Karpas-422 (cell line): ENCODE measurements at regions not wholly inside any gene's neighbourhood (a gene's known extent, or its start where the extent isn't known, plus 50 kb on each side); places are given as distances from the start of the nearest gene placed in this dataset.

ENCODE experiments used
- DNase-seq: peaks from one replicate; pipeline ENCODE4 v3.0.0-alpha.2; 2015
- H2AFZ ChIP-seq: fragments of 200-600 bp; sonication (generic); 2 replicates; pipeline ENCODE4 v1.6.1; 2014; ENCODE audit warnings: antibody characterized with exemption, low read length, mixed read lengths
- H3K27ac ChIP-seq: fragments of 200-600 bp; sonication (generic); 2 replicates; pipeline ENCODE4 v1.5.1; 2014; ENCODE audit warnings: mild to moderate bottlenecking, low read length, moderate library complexity
- H3K27me3 ChIP-seq: fragments of 200-600 bp; sonication (generic); 2 replicates; pipeline ENCODE4 v1.6.1; 2014; ENCODE audit warnings: low read length, mixed read lengths
- H3K36me3 ChIP-seq: fragments of 200-600 bp; sonication (generic); 2 replicates; pipeline ENCODE4 v1.6.1; 2014; ENCODE audit warnings: low read length, mixed read lengths; ENCODE audit not compliant: insufficient read depth
- H3K4me1 ChIP-seq: fragments of 200-600 bp; sonication (generic); 2 replicates; pipeline ENCODE4 v1.6.1; 2014; ENCODE audit warnings: mild to moderate bottlenecking, low read length, mixed read lengths
- H3K4me2 ChIP-seq: fragments of 200-600 bp; sonication (generic); 2 replicates; pipeline ENCODE4 v1.6.1; 2014; ENCODE audit warnings: low read length, low read depth, mild to moderate bottlenecking; ENCODE audit not compliant: poor library complexity, severe bottlenecking
- H3K4me3 ChIP-seq: fragments of 200-600 bp; sonication (generic); 2 replicates; pipeline ENCODE4 v1.5.1; 2014; ENCODE audit warnings: mild to moderate bottlenecking, antibody characterized with exemption, low read length, mixed read lengths
- H3K79me2 ChIP-seq: fragments of 200-600 bp; sonication (generic); 2 replicates; pipeline ENCODE4 v1.6.1; 2014; ENCODE audit warnings: mild to moderate bottlenecking, low read length, mixed read lengths
- H3K9ac ChIP-seq: fragments of 200-600 bp; sonication (generic); 2 replicates; pipeline ENCODE4 v1.6.0; 2014; ENCODE audit warnings: low read length
- H3K9me2 ChIP-seq: fragments of 200-600 bp; sonication (generic), shearing (Covaris generic); replicated peaks from 2 replicates; pipeline ENCODE4 v1.6.0; 2014; ENCODE audit warnings: mild to moderate bottlenecking, low read length, moderate library complexity; ENCODE audit not compliant: insufficient read depth
- H3K9me3 ChIP-seq: fragments of 300-700, 200-600 bp; sonication (generic); 2 replicates; pipeline ENCODE4 v1.6.1; 2014; ENCODE audit warnings: low read length, mixed read lengths
- H4K20me1 ChIP-seq: fragments of 200-600 bp; sonication (generic); 2 replicates; pipeline ENCODE4 v1.6.1; 2014; ENCODE audit warnings: mild to moderate bottlenecking, antibody characterized with exemption, low read length, low read depth; ENCODE audit not compliant: insufficient read depth

DNA sequence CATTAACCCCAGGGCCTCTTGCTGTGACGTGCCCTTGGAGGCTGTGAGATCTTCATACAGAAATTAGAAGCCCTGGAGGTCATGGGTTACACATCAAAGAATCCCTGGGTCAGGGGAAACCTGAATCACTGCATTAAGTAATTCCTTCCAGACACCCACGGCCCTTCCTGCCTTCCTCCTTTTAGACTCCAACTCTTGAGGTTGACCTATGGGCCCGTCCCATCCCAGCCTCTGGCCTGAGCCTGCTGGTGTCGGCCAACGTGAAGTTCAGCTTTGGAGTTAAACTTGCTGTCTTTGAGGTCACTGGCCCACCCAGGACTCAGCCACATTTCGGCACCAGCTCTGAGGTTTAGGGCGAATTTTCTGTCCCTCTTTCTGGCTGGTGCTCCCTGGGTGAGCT, 198.3 kb downstream of the ACKR3 start:
- Histone ChIP-seq H3K9me2 (no peaks in the 10 kb centered on the region), H3K27me3 (no peaks in the 10 kb centered on the region), H3K4me1 (no peaks in the 10 kb centered on the region), H3K9me3 (no peaks in the 10 kb centered on the region), H3K9ac (no peak overlapping the region), H3K79me2 (no peaks in the 10 kb centered on the region), H3K4me2 (no peak overlapping the region), H4K20me1 (no peaks in the 10 kb centered on the region), H3K27ac (no peak overlapping the region), H3K4me3 (no peak overlapping the region), H2AFZ (no peak overlapping the region), H3K36me3 (no peaks in the 10 kb centered on the region)
- no peak for DNase-seq

DNA sequence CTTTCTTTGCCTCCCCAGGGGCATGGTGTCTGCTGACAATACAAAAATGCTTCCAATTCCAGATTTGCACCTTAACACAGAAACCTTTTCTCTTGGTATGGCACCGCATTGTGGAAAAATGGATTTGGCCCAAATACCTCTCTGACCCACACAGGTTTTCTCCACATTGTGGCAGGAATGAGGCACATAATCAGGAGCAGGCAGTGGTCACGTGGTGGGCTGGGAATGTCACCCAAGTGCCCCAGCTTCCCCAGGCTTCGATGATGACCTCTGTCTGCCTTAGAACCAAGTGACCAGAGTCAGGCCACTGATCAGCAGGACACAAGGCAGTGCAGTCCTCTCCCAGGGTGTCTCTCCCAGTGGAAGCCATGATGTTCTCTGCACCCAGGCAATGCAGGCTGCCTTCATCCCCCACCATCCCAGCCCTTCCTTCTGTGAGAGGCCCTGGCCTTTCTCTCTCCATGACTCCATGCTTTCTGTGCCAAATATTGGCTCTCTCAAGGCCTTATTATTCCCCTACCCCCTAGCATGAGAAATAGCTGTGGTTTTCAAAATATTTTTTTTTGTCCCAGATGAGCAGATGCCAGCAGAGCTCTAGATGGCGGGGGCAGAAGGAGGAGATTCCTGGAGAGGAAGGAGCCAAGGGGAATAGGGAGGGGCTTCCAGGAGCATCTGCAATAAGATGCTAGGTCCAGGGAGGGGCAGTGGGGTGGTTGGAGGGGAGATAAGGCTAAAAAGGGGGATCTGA, 198.9 kb downstream of the ACKR3 start:
- Histone ChIP-seq H3K9ac (no peak overlapping the region), H3K9me3 (no peaks in the 10 kb centered on the region), H3K4me1 (no peaks in the 10 kb centered on the region), H3K9me2 (no peaks in the 10 kb centered on the region), H3K27me3 (no peaks in the 10 kb centered on the region), H2AFZ (no peak overlapping the region), H3K27ac (no peak overlapping the region), H3K79me2 (no peaks in the 10 kb centered on the region), H3K4me2 (no peak overlapping the region), H3K36me3 (no peaks in the 10 kb centered on the region), H3K4me3 (no peak overlapping the region), H4K20me1 (no peaks in the 10 kb centered on the region)
- DNase-seq: no peak

DNA sequence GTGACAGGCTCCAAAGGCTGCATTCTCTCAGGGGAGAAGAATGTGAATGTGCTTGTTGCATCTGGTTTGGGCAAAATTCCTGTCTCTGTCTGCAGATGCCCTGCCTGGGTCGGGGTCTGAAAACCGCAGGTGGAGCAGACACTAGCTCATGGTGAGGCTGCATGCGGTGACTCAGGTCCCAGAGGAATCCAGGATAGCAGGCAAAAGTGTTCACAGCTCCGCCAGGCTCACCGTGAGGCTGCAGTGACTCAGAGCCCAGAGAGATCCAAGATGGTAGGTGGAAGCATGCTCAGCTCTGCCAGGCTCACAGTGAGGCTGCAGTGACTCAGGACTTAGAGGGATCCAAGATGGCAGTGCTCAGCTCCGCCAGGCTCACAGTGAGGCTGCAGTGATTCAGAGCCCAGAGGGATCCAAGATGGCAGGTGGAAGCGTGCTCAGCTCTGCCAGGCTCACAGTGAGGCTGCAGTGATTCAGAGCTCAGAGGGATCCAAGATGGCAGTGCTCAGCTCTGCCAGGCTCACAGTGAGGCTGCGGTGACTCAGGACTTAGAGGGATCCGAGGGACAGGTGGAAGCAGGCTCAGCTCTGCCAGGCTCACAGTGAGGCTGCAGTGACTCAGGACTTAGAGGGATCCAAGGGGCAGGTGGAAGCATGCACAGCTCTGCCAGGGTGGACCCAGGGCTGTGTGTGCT, 200.5 kb downstream of the ACKR3 start:
- Histone ChIP-seq H3K27ac (no peak overlapping the region), H4K20me1 (no peaks in the 10 kb centered on the region), H3K36me3 (no peaks in the 10 kb centered on the region), H3K9me3 (no peaks in the 10 kb centered on the region), H3K27me3 (no peaks in the 10 kb centered on the region), H3K9ac (no peak overlapping the region), H3K4me3 (no peak overlapping the region), H3K4me2 (no peak overlapping the region), H3K4me1 (no peaks in the 10 kb centered on the region), H3K79me2 (no peaks in the 10 kb centered on the region), H2AFZ (no peak overlapping the region), H3K9me2 (no peaks in the 10 kb centered on the region)
- no peak for DNase-seq

DNA sequence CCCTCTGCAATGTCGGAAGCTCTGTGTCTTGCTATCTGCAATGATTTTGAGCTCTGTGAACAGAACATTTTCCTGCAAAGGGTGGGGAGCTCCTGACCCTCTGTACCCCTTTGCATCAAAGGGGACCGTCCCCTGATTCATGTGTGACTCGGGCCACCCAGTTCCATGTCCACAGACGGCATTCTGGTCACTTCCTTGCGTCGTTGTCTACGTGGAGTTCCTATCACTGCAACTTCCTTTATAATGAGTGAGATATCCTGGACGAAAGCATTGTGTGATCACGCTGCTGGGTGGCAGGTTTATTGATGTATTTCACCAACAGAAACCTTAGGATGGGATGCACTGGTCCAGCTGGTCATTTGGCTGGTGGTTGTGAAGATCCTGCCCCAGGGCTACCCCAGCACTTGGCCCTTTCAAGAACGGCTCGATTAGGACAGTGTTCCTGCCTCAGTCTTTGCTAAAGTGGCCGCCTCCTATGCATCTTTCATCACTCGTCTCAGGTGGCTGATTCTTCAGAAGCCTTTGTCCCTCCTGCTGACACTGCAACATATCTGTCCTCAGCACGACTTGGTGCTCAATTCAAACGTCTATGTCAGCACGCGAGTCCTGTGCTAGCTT, 202.7 kb downstream of the ACKR3 start:
- Histone ChIP-seq H3K27ac (no peak overlapping the region), H3K36me3 (no peaks in the 10 kb centered on the region)

DNA sequence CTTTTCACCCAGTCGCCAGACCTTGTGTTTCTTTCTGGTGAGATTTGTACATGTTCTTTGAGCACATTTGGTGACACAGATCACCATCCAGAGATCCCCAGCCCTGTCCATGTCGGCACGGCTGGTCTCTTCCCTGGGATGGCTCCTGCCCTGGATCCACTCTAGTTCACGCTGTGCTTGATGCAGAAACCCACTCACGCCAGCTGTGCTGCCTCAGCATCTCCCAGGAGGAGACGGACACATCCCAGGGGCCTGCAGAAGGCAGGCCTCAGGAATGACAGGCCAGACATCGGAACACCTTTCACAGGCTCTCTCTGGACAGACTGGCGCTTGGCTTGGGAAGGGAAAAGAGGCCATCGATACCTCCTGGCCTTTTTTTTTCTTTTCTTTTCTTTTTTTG, 203.6 kb downstream of the ACKR3 start:
- no peaks in the 10 kb centered on the region for H3K4me1 ChIP-seq
- H3K79me2 ChIP-seq: no peaks in the 10 kb centered on the region
- H3K4me2 ChIP-seq: no peak overlapping the region
- no peaks in the 10 kb centered on the region for H3K9me3 ChIP-seq
- no peaks in the 10 kb centered on the region for H3K27me3 ChIP-seq
- H2AFZ ChIP-seq: no peak overlapping the region
- H3K36me3 ChIP-seq: no peaks in the 10 kb centered on the region
- no peak for DNase-seq
- H3K9me2 ChIP-seq: no peaks in the 10 kb centered on the region
- no peaks in the 10 kb centered on the region for H4K20me1 ChIP-seq
- no peak overlapping the region for H3K4me3 ChIP-seq
- H3K9ac ChIP-seq: no peak overlapping the region
- H3K27ac ChIP-seq: no peak overlapping the region

More for the DNA sequence above, 202.7 kb downstream of the ACKR3 start:
- H3K4me1 ChIP-seq: no peaks in the 10 kb centered on the region
- H3K4me2 ChIP-seq: no peak overlapping the region
- H3K27me3 ChIP-seq: no peaks in the 10 kb centered on the region
- no peak overlapping the region for H3K9ac ChIP-seq
- no peaks in the 10 kb centered on the region for H4K20me1 ChIP-seq
- H3K4me3 ChIP-seq: no peak overlapping the region
- no peak for DNase-seq
- no peak overlapping the region for H2AFZ ChIP-seq
- no peaks in the 10 kb centered on the region for H3K9me3 ChIP-seq
- H3K9me2 ChIP-seq: no peaks in the 10 kb centered on the region
- no peaks in the 10 kb centered on the region for H3K79me2 ChIP-seq

DNA sequence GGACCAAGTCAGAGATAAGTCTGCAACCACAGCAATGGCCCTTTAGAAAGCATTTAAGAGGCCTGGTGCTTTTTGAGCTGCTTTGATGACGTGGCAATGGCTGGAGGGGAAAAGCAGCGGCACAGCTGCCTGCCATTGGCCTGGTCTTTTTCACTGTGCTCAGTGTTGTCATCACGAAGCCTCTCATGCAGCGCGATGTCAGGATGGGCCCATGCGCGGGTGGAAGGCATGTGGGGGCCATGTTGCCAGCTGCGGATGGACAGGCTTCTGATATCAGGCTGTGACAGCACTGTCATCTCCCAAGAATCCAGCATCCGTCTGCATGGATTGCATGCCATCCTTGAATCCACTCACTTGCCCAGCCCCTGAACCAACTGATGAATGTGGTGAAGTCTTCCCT, 204.5 kb downstream of the ACKR3 start:
- no peaks in the 10 kb centered on the region for H3K36me3 ChIP-seq
- H3K4me2 ChIP-seq: no peak overlapping the region
- H3K79me2 ChIP-seq: no peaks in the 10 kb centered on the region
- DNase-seq: no peak
- no peaks in the 10 kb centered on the region for H3K27me3 ChIP-seq
- H3K4me3 ChIP-seq: no peak overlapping the region
- H3K9me3 ChIP-seq: no peaks in the 10 kb centered on the region
- no peaks in the 10 kb centered on the region for H3K9me2 ChIP-seq
- no peaks in the 10 kb centered on the region for H4K20me1 ChIP-seq
- H3K4me1 ChIP-seq: no peaks in the 10 kb centered on the region
- no peak overlapping the region for H2AFZ ChIP-seq
- no peak overlapping the region for H3K27ac ChIP-seq
- no peak overlapping the region for H3K9ac ChIP-seq

DNA sequence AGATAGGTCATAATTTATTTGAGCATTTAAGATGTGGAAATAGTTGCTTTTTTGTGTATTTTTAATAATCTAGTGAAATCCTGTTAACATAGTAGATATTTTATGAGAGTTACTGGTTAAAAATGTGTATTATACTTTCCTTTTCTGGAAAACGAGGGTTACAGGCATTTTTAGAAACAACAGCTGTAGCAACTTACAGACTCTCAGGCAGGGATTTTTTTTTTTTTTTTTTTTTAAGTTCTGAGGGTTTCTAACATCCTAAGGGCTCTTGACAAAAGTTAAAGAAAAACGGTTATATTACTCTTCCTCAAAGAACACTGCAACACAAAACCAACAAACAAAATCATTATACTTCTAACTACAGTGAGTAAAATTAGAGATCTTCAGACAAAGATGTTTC, 205.9 kb downstream of the ACKR3 start:
- no peak overlapping the region for H3K27ac ChIP-seq
- no peaks in the 10 kb centered on the region for H4K20me1 ChIP-seq
- H3K27me3 ChIP-seq: no peaks in the 10 kb centered on the region
- H3K9me2 ChIP-seq: no peaks in the 10 kb centered on the region
- no peak overlapping the region for H3K9ac ChIP-seq
- no peak overlapping the region for H2AFZ ChIP-seq
- no peak for DNase-seq
- H3K9me3 ChIP-seq: no peaks in the 10 kb centered on the region
- no peak overlapping the region for H3K4me3 ChIP-seq
- H3K36me3 ChIP-seq: no peaks in the 10 kb centered on the region
- no peak overlapping the region for H3K4me2 ChIP-seq
- H3K79me2 ChIP-seq: no peaks in the 10 kb centered on the region
- H3K4me1 ChIP-seq: no peaks in the 10 kb centered on the region

DNA sequence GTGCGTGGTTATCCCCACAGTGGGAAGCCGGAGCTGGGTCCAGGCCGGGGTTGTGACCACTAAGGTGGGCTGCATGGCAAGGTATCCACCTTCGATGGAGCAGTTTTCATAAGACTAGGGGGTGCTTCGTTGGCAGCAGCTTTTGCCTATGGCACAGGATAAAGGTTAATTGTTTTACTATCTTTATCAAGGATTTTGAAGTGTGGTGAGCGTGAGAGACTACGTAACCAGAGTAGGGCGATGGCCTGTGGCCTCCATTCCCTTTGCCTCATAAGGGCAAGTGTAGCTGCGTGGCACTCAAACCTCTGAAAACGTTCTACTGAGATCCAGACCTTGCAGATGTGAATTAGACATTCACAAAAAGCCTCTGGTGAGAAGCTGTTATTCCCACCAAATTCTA, 206.6 kb downstream of the ACKR3 start:
- H3K79me2 ChIP-seq: no peaks in the 10 kb centered on the region
- H3K9me2 ChIP-seq: no peaks in the 10 kb centered on the region
- no peak overlapping the region for H2AFZ ChIP-seq
- no peak overlapping the region for H3K4me2 ChIP-seq
- H3K27me3 ChIP-seq: no peaks in the 10 kb centered on the region
- no peak overlapping the region for H3K4me3 ChIP-seq
- H4K20me1 ChIP-seq: no peaks in the 10 kb centered on the region
- H3K27ac ChIP-seq: no peak overlapping the region
- H3K36me3 ChIP-seq: no peaks in the 10 kb centered on the region
- H3K9ac ChIP-seq: no peak overlapping the region
- H3K9me3 ChIP-seq: no peaks in the 10 kb centered on the region
- no peaks in the 10 kb centered on the region for H3K4me1 ChIP-seq
- DNase-seq: no peak
